Liver (tissue), 3 donors: ENCODE measurements at regions not wholly inside any gene's neighbourhood (a gene's known extent, or its start where the extent isn't known, plus 50 kb on each side); places are given as distances from the start of the nearest gene placed in this dataset.

Experiments
- FOXA1 ChIP-seq: IDR thresholded peaks from 2 replicates; pipeline ENCODE4 v1.6.1; 2016; ENCODE audit warnings: antibody characterized with exemption
- GABPA ChIP-seq, 2 donors: IDR thresholded peaks in 1 of 2; conservative IDR thresholded peaks in 1 of 2; 2 replicates each; pipeline ENCODE4 v1.6.1; 2016; ENCODE audit warnings: antibody characterized with exemption in 2 of 2, mild to moderate bottlenecking in 1 of 2, moderate library complexity in 1 of 2
- HNF4G ChIP-seq: IDR thresholded peaks from 2 replicates; pipeline ENCODE4 v1.6.1; 2016; ENCODE audit warnings: antibody characterized with exemption
- RAD21 ChIP-seq, 2 donors: IDR thresholded peaks; 2 replicates each; pipeline ENCODE4 v1.6.1; 2016; ENCODE audit warnings: antibody characterized with exemption in 2 of 2, mild to moderate bottlenecking in 2 of 2
- REST ChIP-seq: IDR thresholded peaks from 2 replicates; pipeline ENCODE4 v1.6.1; 2016; ENCODE audit warnings: antibody characterized with exemption, mild to moderate bottlenecking
- RXRA ChIP-seq, 2 donors: IDR thresholded peaks; 2 replicates each; pipeline ENCODE4 v1.6.1; 2017 to 2018; ENCODE audit warnings: antibody characterized with exemption in 2 of 2, mild to moderate bottlenecking in 1 of 2
- TF ChIP-seq, protein P1 (sequence below): fragments of 150-350 bp; IDR thresholded peaks from 2 replicates; pipeline ENCODE4 v1.5.1; 2017; ENCODE audit warnings: improper control_type of control experiment, low read depth, low read length; ENCODE audit not compliant: missing input control
- TF ChIP-seq, protein P2 (sequence below): IDR thresholded peaks from 2 replicates; pipeline ENCODE4 v1.6.1; 2016; ENCODE audit warnings: antibody characterized with exemption
- donor health status: healthy.
- donor health status: healthy.

DNA sequence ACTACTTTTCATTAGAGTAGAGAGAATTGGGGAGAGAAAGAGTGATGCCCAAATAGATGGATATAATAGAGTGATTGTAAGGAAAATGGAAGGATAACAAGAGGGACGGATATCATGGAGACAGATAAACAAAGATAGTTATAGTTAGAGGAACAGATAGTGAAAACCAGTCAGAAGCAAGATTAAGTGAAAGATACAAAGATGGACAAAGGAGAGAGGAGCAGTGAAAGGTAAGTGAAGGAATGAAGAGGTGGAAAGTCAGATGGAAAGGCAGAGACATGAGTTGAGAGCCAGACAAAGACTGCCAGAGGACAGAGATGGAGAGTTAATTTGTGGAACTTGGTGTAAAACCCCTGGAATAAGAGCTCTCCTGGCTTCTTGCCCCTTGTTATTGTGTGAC is 59.2 kb upstream of the CISTR start:
- TF ChIP-seq, protein P1, sequence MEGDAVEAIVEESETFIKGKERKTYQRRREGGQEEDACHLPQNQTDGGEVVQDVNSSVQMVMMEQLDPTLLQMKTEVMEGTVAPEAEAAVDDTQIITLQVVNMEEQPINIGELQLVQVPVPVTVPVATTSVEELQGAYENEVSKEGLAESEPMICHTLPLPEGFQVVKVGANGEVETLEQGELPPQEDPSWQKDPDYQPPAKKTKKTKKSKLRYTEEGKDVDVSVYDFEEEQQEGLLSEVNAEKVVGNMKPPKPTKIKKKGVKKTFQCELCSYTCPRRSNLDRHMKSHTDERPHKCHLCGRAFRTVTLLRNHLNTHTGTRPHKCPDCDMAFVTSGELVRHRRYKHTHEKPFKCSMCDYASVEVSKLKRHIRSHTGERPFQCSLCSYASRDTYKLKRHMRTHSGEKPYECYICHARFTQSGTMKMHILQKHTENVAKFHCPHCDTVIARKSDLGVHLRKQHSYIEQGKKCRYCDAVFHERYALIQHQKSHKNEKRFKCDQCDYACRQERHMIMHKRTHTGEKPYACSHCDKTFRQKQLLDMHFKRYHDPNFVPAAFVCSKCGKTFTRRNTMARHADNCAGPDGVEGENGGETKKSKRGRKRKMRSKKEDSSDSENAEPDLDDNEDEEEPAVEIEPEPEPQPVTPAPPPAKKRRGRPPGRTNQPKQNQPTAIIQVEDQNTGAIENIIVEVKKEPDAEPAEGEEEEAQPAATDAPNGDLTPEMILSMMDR = no peak
- TF ChIP-seq RXRA (IDR thresholded peaks at IDR 0.05) (no peak), FOXA1 (no peak), RAD21 (IDR thresholded peaks at IDR 0.05) (no peak), GABPA (IDR thresholded peaks at IDR 0.05 in 1 of 2, conservative IDR thresholded peaks at IDR 0.05 in 1 of 2) (no peak), HNF4G (no peak), REST (no peak)
- TF ChIP-seq, protein P2, sequence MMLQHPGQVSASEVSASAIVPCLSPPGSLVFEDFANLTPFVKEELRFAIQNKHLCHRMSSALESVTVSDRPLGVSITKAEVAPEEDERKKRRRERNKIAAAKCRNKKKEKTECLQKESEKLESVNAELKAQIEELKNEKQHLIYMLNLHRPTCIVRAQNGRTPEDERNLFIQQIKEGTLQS = no peak
